ENCODE measurements at regions not wholly inside any gene's neighbourhood (a gene's known extent, or its start where the extent isn't known, plus 50 kb on each side); places are given as distances from the start of the nearest gene placed in this dataset.

- Mint-ChIP-seq H3K27me3 (peaks cover 0 to 6% of the 10 kb centered on the region in 2 donors), H3K4me3 (no peak overlapping the region), H3K4me1 (ENCODE audit: low read depth in 2 of 2) (no peaks in the 10 kb centered on the region), H3K36me3 (ENCODE audit: insufficient read depth) (no peaks in the 10 kb centered on the region), H3K27ac (no peak overlapping the region), H3K9me3 (no peaks in the 10 kb centered on the region)
- ATAC-seq (replicated peaks) (no peak), DNase-seq (no peak)
Measured at GRCh38 chr7:12979181-12979580, 291.7 kb downstream of the ARL4A start.

GRCh38 chr7:12982178-12982577 lies 294.7 kb downstream of the ARL4A start:
- ATAC-seq (replicated peaks) (no peak), DNase-seq (no peak)
- no peaks in the 10 kb centered on the region for H3K4me1 Mint-ChIP-seq (ENCODE audit: low read depth in 2 of 2)
- no peaks in the 10 kb centered on the region for H3K9me3 Mint-ChIP-seq
- peaks cover 0 to 6% of the 10 kb centered on the region in 2 donors for H3K27me3 Mint-ChIP-seq
- H3K27ac Mint-ChIP-seq, result no peak overlapping the region
- no peak overlapping the region for H3K4me3 Mint-ChIP-seq
- H3K36me3 Mint-ChIP-seq (ENCODE audit: insufficient read depth), result no peaks in the 10 kb centered on the region

- Mint-ChIP-seq H3K27me3 (peaks cover 11 to 18% of the 10 kb centered on the region in 2 donors), H3K9me3 (peaks cover 0 to 2% of the 10 kb centered on the region in 2 donors), H3K27ac (no peak overlapping the region), H3K4me1 (ENCODE audit: low read depth in 2 of 2) (no peaks in the 10 kb centered on the region), H3K4me3 (no peak overlapping the region), H3K36me3 (ENCODE audit: insufficient read depth) (no peaks in the 10 kb centered on the region)
- DNase-seq, result no peak
- ATAC-seq (replicated peaks), result no peak
Measured at GRCh38 chr7:12984117-12984516, 296.7 kb downstream of the ARL4A start.

GRCh38 chr7:12985228-12985627 lies 297.8 kb downstream of the ARL4A start:
- DNase-seq (no peak), ATAC-seq (replicated peaks) (no peak)
- peaks cover 14 to 19% of the 10 kb centered on the region in 2 donors for H3K27me3 Mint-ChIP-seq
- peaks cover 0 to 2% of the 10 kb centered on the region in 2 donors for H3K9me3 Mint-ChIP-seq
- H3K36me3 Mint-ChIP-seq (ENCODE audit: insufficient read depth), result no peaks in the 10 kb centered on the region
- H3K27ac Mint-ChIP-seq, result no peak overlapping the region
- no peaks in the 10 kb centered on the region for H3K4me1 Mint-ChIP-seq (ENCODE audit: low read depth in 2 of 2)
- H3K4me3 Mint-ChIP-seq, result no peak overlapping the region

GRCh38 chr7:12985752-12986151 lies 298.3 kb downstream of the ARL4A start:
- no peaks in the 10 kb centered on the region for H3K4me1 Mint-ChIP-seq (ENCODE audit: low read depth in 2 of 2)
- ATAC-seq (replicated peaks), result no peak
- peaks cover 0 to 2% of the 10 kb centered on the region in 2 donors for H3K9me3 Mint-ChIP-seq

GRCh38 chr7:12987238-12987637 lies 299.8 kb downstream of the ARL4A start:
- H3K4me1 Mint-ChIP-seq (ENCODE audit: low read depth in 2 of 2), result no peaks in the 10 kb centered on the region
- H3K27me3 Mint-ChIP-seq, result peaks cover 14 to 19% of the 10 kb centered on the region in 2 donors
- H3K4me3 Mint-ChIP-seq, result no peak overlapping the region
- H3K36me3 Mint-ChIP-seq (ENCODE audit: insufficient read depth), result no peaks in the 10 kb centered on the region
- ATAC-seq (replicated peaks) (no peak), DNase-seq (no peak)
- peaks cover 0 to 2% of the 10 kb centered on the region in 2 donors for H3K9me3 Mint-ChIP-seq
- H3K27ac Mint-ChIP-seq, result no peak overlapping the region

More at GRCh38 chr7:12985752-12986151, 298.3 kb downstream of the ARL4A start:
- Mint-ChIP-seq H3K27ac (no peak overlapping the region), H3K36me3 (ENCODE audit: insufficient read depth) (no peaks in the 10 kb centered on the region), H3K27me3 (peaks cover 14 to 19% of the 10 kb centered on the region in 2 donors), H3K4me3 (no peak overlapping the region)
- DNase-seq, result no peak

GRCh38 chr7:12990440-12990839 lies 303.0 kb downstream of the ARL4A start:
- Mint-ChIP-seq H3K9me3 (peaks cover 0 to 2% of the 10 kb centered on the region in 2 donors), H3K4me1 (ENCODE audit: low read depth in 2 of 2) (no peaks in the 10 kb centered on the region), H3K4me3 (no peak overlapping the region), H3K36me3 (ENCODE audit: insufficient read depth) (no peaks in the 10 kb centered on the region), H3K27ac (no peak overlapping the region), H3K27me3 (peaks cover 13 to 14% of the 10 kb centered on the region in 2 donors)
- DNase-seq, result no peak
- no peak for ATAC-seq (replicated peaks)

DNA sequence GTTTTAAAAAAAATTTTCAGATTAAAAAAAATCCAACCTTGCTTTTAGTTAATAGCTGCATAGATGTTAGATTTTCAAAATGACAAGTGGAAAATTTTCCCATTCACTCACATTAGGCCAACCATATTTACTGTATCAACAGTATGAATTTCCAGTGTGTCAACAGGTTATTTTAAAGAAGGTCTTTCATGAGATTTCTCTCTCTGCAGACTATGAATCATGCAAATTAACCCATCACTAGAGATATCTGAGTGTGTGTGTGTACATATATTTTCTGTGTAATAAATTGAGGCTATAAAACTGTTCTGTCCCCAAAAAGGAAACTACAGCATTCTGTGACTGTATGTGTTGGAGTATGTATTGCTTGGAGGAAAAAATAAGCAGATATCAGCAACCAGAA lies 305.6 kb downstream of the ARL4A start:
- Mint-ChIP-seq H3K4me3 (no peak overlapping the region), H3K9me3 (peaks cover 0 to 2% of the 10 kb centered on the region in 2 donors), H3K27ac (no peak overlapping the region), H3K4me1 (ENCODE audit: low read depth in 2 of 2) (no peaks in the 10 kb centered on the region), H3K36me3 (ENCODE audit: insufficient read depth) (no peaks in the 10 kb centered on the region), H3K27me3 (peaks cover 11 to 14% of the 10 kb centered on the region in 2 donors)
- ATAC-seq (replicated peaks) (no peak), DNase-seq (no peak)

DNA sequence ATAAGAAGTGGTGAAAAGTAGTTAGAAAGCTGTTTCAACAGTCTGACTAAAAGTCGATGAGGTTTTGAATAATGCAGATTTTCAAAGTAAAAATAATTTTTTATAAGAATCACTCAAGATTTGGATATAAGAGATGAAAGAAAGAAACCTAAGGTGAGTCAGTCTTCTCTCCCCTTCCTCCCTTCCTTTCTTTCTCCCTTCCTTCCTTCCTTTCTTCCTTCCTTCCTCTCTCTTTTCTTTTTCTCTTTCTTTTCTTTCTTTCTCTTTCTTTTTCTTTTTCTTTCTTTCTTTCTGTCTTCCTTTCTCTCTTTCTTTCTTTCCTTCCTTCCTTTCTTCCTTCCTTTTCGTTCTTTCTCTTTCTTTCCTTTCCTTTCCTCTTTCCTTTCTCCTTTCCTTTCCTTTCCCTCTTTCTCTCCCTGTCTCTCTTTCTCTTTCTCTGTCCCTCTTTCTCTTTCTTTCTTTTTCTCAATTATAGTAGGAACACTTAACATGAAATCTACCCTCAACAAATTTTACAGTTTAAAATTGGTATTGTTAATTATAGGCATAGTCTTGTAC lies 308.6 kb downstream of the ARL4A start:
- no peak for DNase-seq
- Mint-ChIP-seq H3K4me1 (ENCODE audit: low read depth in 2 of 2) (no peaks in the 10 kb centered on the region), H3K9me3 (peaks cover 0 to 2% of the 10 kb centered on the region in 2 donors), H3K4me3 (no peak overlapping the region), H3K27me3 (no peaks in the 10 kb centered on the region), H3K36me3 (ENCODE audit: insufficient read depth) (no peaks in the 10 kb centered on the region), H3K27ac (no peak overlapping the region)
- ATAC-seq (replicated peaks), result no peak

DNA sequence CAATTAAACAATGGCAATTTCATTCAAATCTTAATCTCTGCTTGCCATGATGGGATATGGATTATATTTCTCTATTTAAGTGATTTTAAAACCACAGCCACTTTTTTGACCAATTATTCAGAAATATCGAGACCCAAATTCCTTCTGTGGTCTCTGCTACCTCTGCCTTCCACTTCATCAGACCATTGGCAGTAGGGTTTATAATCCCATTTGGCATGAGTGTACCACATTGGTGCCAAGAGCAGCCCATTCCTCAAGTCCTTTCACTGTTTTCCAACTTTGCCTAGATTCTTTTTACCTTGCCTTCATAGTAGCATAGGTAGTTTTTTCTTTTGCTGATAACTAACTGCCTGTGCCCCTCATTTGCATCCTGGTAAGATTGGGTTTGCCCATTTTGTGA lies 319.9 kb downstream of the ARL4A start:
- ATAC-seq (replicated peaks), result no peak
- DNase-seq, result no peak
- H3K27ac Mint-ChIP-seq, result no peak overlapping the region
- H3K4me3 Mint-ChIP-seq, result no peak overlapping the region
- peaks cover 0 to 38% of the 10 kb centered on the region in 2 donors for H3K27me3 Mint-ChIP-seq
- H3K4me1 Mint-ChIP-seq (ENCODE audit: low read depth in 2 of 2), result no peaks in the 10 kb centered on the region
- peaks cover 0 to 3% of the 10 kb centered on the region in 2 donors for H3K9me3 Mint-ChIP-seq
- H3K36me3 Mint-ChIP-seq (ENCODE audit: insufficient read depth), result no peaks in the 10 kb centered on the region

GRCh38 chr7:13009517-13009916 lies 322.1 kb downstream of the ARL4A start:
- peaks cover 0 to 38% of the 10 kb centered on the region in 2 donors for H3K27me3 Mint-ChIP-seq
- peaks cover 0 to 3% of the 10 kb centered on the region in 2 donors for H3K9me3 Mint-ChIP-seq
- no peak overlapping the region for H3K4me3 Mint-ChIP-seq
- no peak overlapping the region for H3K27ac Mint-ChIP-seq
- no peak for ATAC-seq (replicated peaks)
- H3K4me1 Mint-ChIP-seq (ENCODE audit: low read depth in 2 of 2), result no peaks in the 10 kb centered on the region
- no peaks in the 10 kb centered on the region for H3K36me3 Mint-ChIP-seq (ENCODE audit: insufficient read depth)
- DNase-seq, result no peak

- peaks cover 0 to 1% of the 10 kb centered on the region in 2 donors for H3K9me3 Mint-ChIP-seq
- H3K27me3 Mint-ChIP-seq, result peaks cover 7 to 9% of the 10 kb centered on the region in 2 donors
- no peaks in the 10 kb centered on the region for H3K36me3 Mint-ChIP-seq (ENCODE audit: insufficient read depth)
- H3K27ac Mint-ChIP-seq, result no peak overlapping the region
- H3K4me3 Mint-ChIP-seq, result no peak overlapping the region
- DNase-seq (no peak), ATAC-seq (replicated peaks) (no peak)
- no peaks in the 10 kb centered on the region for H3K4me1 Mint-ChIP-seq (ENCODE audit: low read depth in 2 of 2)
Measured at GRCh38 chr7:13014011-13014410, 326.6 kb downstream of the ARL4A start.

DNA sequence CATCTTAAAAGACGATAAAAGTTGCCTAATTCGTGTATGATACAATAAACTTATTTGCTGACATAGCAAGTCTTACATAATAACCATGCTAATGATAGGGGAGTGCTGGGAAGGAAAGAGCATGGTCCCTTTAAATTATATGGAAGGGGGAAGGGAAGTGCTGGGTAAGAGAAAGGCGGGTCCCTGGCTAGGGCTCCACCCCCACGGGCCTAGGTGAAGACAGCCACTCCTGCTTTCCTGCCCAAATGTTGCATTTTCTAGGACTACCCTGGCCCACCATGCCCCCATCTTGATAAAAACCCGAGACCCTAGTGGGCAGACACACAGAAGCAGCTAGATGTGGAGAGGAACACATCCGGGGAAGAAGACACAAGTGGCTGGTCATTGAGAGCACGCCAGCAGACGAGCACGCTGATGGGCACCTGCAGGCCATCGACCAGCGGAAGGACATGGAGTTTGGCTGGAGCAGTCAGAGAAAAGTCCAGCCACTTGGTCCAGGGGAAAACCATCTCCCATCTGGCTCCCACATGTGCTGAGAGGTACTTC lies 328.7 kb downstream of the ARL4A start:
- Mint-ChIP-seq H3K27me3 (peaks cover 0 to 7% of the 10 kb centered on the region in 2 donors), H3K9me3 (no peaks in the 10 kb centered on the region), H3K4me1 (ENCODE audit: low read depth in 2 of 2) (no peaks in the 10 kb centered on the region), H3K4me3 (no peak overlapping the region), H3K27ac (no peak overlapping the region), H3K36me3 (ENCODE audit: insufficient read depth) (no peaks in the 10 kb centered on the region)
- DNase-seq (no peak), ATAC-seq (replicated peaks) (no peak)

DNA sequence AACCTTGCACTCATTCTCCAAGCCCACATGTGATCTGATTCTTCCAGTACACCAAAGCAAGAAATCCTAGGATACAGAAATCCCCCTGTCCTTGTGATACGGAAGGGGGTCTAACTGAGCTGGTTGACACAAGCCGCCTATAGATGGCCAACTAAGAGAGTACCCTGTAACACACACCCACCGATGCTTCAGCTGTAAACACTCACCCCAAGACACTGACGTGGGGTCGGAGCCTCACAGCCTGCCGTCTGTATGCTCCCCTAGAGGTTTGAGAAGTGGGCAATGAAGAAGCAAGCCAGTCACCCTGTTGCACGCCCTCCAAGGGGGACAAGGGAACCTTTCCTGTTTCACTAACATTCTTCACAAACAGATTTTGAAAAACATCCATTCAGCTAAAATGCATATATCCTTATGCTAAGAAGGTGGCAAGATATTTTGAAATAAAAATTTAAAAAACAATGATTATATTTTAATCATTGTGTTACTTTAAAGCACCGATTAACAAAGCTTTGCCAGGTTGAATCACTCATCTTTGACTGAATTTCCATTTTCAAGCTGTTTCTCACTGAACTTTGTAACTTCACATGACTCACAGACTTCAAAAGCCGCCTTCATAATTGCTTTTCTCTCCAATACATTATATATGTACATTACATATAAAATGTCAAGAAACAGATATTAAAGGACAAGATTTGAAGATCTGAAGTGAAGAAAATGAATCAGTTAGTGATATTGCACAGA lies 329.3 kb downstream of the ARL4A start:
- ATAC-seq (replicated peaks) (no peak), DNase-seq (no peak)
- Mint-ChIP-seq H3K27ac (no peak overlapping the region), H3K36me3 (ENCODE audit: insufficient read depth) (no peaks in the 10 kb centered on the region), H3K9me3 (no peaks in the 10 kb centered on the region), H3K27me3 (peaks cover 0 to 7% of the 10 kb centered on the region in 2 donors), H3K4me3 (no peak overlapping the region), H3K4me1 (ENCODE audit: low read depth in 2 of 2) (no peaks in the 10 kb centered on the region)

All from effector memory CD8-positive, alpha-beta T cell (primary cell).